Ovary (tissue), 7 donors: ENCODE measurements at regions not wholly inside any gene's neighbourhood (a gene's known extent, or its start where the extent isn't known, plus 50 kb on each side); places are given as distances from the start of the nearest gene placed in this dataset.

ENCODE experiments used
- DNase-seq, 5 donors: peaks; one replicate each; pipeline ENCODE4 v3.0.0-alpha.2; 2019 to 2020
- H3K27ac ChIP-seq, 2 donors: fragments of 200-600 bp; one replicate each; pipeline versions ENCODE4 v1.5.1 to v1.8.0; 2019 to 2022
- H3K27me3 ChIP-seq: fragments of 200-600 bp; one replicate; pipeline ENCODE4 v1.8.0; 2022
- H3K36me3 ChIP-seq: fragments of 200-600 bp; sonication (generic); one replicate; pipeline ENCODE4 v1.5.1; 2019
- H3K4me1 ChIP-seq: one replicate; pipeline ENCODE4 v1.8.1; 2013; ENCODE audit warnings: mild to moderate bottlenecking, moderate library complexity; ENCODE audit not compliant: insufficient read depth
- H3K4me3 ChIP-seq: fragments of 200-600 bp; sonication (generic); one replicate; pipeline ENCODE4 v1.5.1; 2017
- H3K9me3 ChIP-seq, 2 donors: fragments of 200-600 bp in 1 of 2; sonication (generic) in 1 of 2; one replicate each; pipeline versions ENCODE4 v1.5.1 to v1.8.1; 2013 to 2019; ENCODE audit warnings: mild to moderate bottlenecking in 1 of 2, moderate library complexity in 1 of 2
- EP300 ChIP-seq: sonication (generic); formaldehyde crosslinking; IDR thresholded peaks from one replicate; pipeline ENCODE4 v1.6.1; 2017; ENCODE audit warnings: antibody characterized with exemption
- POLR2A ChIP-seq: fragments of 450-650 bp; IDR thresholded peaks from one replicate; pipeline ENCODE4 v1.6.1; 2017; ENCODE audit warnings: antibody characterized with exemption, mild to moderate bottlenecking, moderate library complexity
- WGBS, 3 donors: extraction: QIAGEN DNeasy Blood & Tissue Kit in 1 of 3; methylation state at CpG; one replicate each; pipeline versions ENCODE4 v1.1.5 to v1.1.7; 2013 to 2017; 5-methylcytosine and 5-hydroxymethylcytosine counted together
- intact Hi-C, 4 donors: fragments of 100-400 bp; cut with DNase I; formaldehyde crosslinking; loops; one replicate each; pipeline versions ENCODE4 v1.11.0 to v1.15.1; 2022 to 2023
- TF ChIP-seq, protein P1 (sequence below), 3 donors: fragments of 450-650 bp in 2 of 3; fragments of 200-600 bp in 1 of 3; IDR thresholded peaks; one replicate each; pipeline versions ENCODE4 v1.5.1 to v1.8.0; 2016 to 2022; ENCODE audit warnings: antibody characterized with exemption in 3 of 3, mild to moderate bottlenecking in 1 of 3
- donor health status: DM: no; HTN: no; CAD: no; lungs with moderate emphysema.
- donor health status: DM: no; HTN: no; CAD: no.
- donor health status: Bipolar disorder and iron deficiency.
- donor health status: DM: no; HTN: no; CAD: no.
- donor health status: DM: yes; HTN: yes; CAD: no.

DNA sequence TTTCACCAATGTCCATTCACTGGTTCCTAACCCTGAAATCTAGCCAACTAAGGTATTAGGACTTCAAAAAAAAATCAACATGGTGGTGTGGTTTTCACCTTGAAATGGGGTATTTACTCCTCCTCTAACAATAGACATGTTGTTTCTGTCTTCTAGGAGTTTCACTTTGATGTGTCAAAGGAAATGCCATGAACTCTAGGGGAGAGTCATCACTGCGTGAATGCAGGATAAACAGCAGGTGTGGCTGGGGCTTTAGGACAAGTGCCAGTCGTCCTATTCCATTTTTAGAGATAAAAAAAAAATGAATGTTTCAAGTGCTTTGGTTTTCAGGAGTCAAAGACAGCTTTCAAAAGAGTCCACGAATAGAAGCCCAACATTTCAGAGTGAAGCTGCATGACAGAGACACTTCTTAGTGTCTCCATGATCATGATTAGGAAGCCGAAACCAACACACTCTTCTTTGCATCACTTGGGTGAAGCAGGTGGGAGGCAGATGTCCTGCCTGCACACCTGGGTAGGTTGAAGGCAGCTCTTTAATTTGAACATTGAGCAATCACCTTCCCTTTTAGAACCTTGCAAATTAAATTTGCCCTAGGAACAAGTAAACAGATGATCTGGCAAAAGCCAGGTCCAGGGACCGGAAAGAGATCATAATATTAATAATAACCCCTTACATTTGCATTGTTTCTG lies 328.5 kb upstream of the PRDM1 start:
- 75 to 82% (median 75%) methylated on average over 5 of the region's 5 CpGs for WGBS, 3 donors
- no peak overlapping the region for H3K4me3 ChIP-seq
- H3K27me3 ChIP-seq, result no peaks in the 10 kb centered on the region
- H3K9me3 ChIP-seq, result no peaks in the 10 kb centered on the region
- H3K4me1 ChIP-seq, result peaks cover 3% of the 10 kb centered on the region
- intact Hi-C loops, result no loop called here
- DNase-seq, result no peak
- H3K36me3 ChIP-seq, result no peaks in the 10 kb centered on the region
- TF ChIP-seq, protein P1, sequence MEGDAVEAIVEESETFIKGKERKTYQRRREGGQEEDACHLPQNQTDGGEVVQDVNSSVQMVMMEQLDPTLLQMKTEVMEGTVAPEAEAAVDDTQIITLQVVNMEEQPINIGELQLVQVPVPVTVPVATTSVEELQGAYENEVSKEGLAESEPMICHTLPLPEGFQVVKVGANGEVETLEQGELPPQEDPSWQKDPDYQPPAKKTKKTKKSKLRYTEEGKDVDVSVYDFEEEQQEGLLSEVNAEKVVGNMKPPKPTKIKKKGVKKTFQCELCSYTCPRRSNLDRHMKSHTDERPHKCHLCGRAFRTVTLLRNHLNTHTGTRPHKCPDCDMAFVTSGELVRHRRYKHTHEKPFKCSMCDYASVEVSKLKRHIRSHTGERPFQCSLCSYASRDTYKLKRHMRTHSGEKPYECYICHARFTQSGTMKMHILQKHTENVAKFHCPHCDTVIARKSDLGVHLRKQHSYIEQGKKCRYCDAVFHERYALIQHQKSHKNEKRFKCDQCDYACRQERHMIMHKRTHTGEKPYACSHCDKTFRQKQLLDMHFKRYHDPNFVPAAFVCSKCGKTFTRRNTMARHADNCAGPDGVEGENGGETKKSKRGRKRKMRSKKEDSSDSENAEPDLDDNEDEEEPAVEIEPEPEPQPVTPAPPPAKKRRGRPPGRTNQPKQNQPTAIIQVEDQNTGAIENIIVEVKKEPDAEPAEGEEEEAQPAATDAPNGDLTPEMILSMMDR (IDR thresholded peaks at IDR 0.05), result no peak
- no peak for TF ChIP-seq POLR2A
- TF ChIP-seq EP300, result no peak
- H3K27ac ChIP-seq, result no peak overlapping the region

DNA sequence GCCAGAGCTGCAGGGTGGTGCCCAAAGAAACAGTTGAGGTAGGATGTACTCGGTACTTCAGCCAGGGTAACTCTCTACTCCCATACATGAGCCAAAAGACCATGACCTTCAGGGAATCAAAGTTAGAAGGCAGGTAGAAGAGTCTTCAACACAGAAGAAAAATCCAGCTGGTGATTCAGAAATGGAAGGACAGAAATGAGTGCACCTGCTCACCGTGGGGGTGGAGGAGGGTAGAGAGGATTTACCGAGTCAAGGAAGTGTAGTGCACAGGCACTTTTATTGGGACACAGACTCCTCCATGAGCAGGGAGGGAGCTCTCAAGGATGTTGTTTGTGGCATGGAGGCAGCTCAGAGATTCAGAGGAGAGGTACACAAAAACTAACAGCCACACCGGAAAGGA lies 330.3 kb upstream of the PRDM1 start:
- Histone ChIP-seq H3K27ac (no peak overlapping the region), H3K36me3 (no peaks in the 10 kb centered on the region), H3K9me3 (no peaks in the 10 kb centered on the region), H3K27me3 (no peaks in the 10 kb centered on the region), H3K4me1 (peaks cover 3% of the 10 kb centered on the region), H3K4me3 (no peak overlapping the region)
- TF ChIP-seq, protein P1 (IDR thresholded peaks at IDR 0.05), result no peak
- no peak for TF ChIP-seq POLR2A
- TF ChIP-seq EP300, result no peak
- intact Hi-C loops, result no loop called here
- 85 to 96% (median 94%) methylated on average over 4 of the region's 4 CpGs for WGBS, 3 donors
- DNase-seq, result no peak

DNA sequence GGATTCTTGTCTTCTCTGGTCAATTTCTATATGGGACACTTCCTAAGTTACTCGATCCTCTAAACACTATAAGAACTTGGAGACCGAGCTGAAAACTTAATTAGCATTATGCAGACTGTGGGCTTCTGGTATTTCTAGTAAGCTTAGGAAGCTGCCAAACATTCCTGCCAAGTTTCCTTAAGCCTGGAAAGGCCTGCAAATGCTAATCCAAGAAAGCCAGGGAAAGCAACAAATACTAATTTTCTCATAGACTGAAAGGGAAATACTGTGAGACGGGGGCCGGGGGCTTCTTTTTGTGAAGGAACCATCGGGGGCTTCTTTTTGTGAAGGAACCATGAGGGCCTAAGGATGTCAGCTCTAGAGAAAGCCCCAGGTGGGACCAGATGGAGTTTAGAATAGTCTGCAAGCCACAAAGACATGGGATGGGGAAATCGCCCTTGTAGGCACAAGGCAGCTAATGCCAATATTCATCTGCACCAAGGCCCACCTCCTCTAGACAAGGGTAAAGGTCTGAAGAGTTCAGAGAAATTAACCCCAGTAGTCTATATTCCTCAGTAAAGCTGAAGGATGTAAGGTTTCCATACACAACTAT lies 332.4 kb upstream of the PRDM1 start:
- Histone ChIP-seq H3K4me3 (no peak overlapping the region), H3K27ac (no peak overlapping the region), H3K9me3 (no peaks in the 10 kb centered on the region), H3K4me1 (peaks cover 3% of the 10 kb centered on the region), H3K36me3 (no peaks in the 10 kb centered on the region), H3K27me3 (no peaks in the 10 kb centered on the region)
- TF ChIP-seq, protein P1 (IDR thresholded peaks at IDR 0.05), result no peak
- no peak for TF ChIP-seq POLR2A
- TF ChIP-seq EP300, result no peak
- no peak for DNase-seq
- whole genome bisulfite sequencing, 3 donors, result 20 to 27% (median 24%) methylated on average over 6 of the region's 6 CpGs
- intact Hi-C loops, result no loop called here

DNA sequence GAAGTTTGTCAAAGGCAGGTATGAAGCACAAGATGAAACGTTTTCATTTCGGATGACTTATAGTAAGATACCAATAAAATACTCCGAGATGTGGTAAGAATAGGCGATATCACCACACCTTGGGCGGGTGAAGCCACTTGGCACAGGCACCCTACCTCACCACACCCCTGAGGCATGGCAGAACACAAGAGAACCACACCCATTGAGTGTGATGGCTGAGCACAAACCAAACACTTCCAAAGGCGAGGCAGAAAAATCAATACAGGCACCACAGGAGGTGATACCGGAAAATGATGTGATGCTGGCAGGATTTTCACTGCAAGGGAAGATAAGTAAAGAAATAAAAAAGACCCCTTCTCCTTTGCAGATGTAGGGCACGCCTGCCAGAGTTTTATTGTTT lies 332.9 kb upstream of the PRDM1 start:
- H3K27ac ChIP-seq, result no peak overlapping the region
- H3K9me3 ChIP-seq, result no peaks in the 10 kb centered on the region
- WGBS, 3 donors, result 66 to 75% (median 73%) methylated on average over 8 of the region's 8 CpGs
- intact Hi-C loops, result no loop called here
- H3K4me3 ChIP-seq, result no peak overlapping the region
- no peak for DNase-seq
- TF ChIP-seq POLR2A (no peak), EP300 (no peak)
- TF ChIP-seq, protein P1 (IDR thresholded peaks at IDR 0.05), result no peak
- H3K36me3 ChIP-seq, result no peaks in the 10 kb centered on the region
- H3K4me1 ChIP-seq, result peaks cover 3% of the 10 kb centered on the region
- H3K27me3 ChIP-seq, result no peaks in the 10 kb centered on the region
